ENCODE measurements at regions not wholly inside any gene's neighbourhood (a gene's known extent, or its start where the extent isn't known, plus 50 kb on each side); places are given as distances from the start of the nearest gene placed in this dataset.

- POLR2A ChIA-PET, result no interaction called here
- Mint-ChIP-seq H3K27me3 (ENCODE audit: insufficient read depth, unreplicated experiment) (no peaks in the 10 kb centered on the region), H3K4me1 (ENCODE audit: low read depth, unreplicated experiment) (no peaks in the 10 kb centered on the region), H3K4me3 (ENCODE audit: unreplicated experiment) (no peak overlapping the region), H3K27ac (ENCODE audit: unreplicated experiment) (no peak overlapping the region), H3K9me3 (ENCODE audit: unreplicated experiment) (no peaks in the 10 kb centered on the region), H3K36me3 (ENCODE audit: insufficient read depth, unreplicated experiment) (no peaks in the 10 kb centered on the region)
- intact Hi-C loops (cut with micrococcal nuclease; ENCODE audit: unreplicated experiment), result no loop called here
- DNase-seq, result no peak
- no peak overlapping the region for H3K4me3 ChIP-seq (ENCODE audit: low read depth, low read length)
- TF ChIP-seq, protein P1, sequence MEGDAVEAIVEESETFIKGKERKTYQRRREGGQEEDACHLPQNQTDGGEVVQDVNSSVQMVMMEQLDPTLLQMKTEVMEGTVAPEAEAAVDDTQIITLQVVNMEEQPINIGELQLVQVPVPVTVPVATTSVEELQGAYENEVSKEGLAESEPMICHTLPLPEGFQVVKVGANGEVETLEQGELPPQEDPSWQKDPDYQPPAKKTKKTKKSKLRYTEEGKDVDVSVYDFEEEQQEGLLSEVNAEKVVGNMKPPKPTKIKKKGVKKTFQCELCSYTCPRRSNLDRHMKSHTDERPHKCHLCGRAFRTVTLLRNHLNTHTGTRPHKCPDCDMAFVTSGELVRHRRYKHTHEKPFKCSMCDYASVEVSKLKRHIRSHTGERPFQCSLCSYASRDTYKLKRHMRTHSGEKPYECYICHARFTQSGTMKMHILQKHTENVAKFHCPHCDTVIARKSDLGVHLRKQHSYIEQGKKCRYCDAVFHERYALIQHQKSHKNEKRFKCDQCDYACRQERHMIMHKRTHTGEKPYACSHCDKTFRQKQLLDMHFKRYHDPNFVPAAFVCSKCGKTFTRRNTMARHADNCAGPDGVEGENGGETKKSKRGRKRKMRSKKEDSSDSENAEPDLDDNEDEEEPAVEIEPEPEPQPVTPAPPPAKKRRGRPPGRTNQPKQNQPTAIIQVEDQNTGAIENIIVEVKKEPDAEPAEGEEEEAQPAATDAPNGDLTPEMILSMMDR (IDR thresholded peaks at IDR 0.05; ENCODE audit: insufficient read depth in 1 of 2, low read depth in 1 of 2, low read length in 1 of 2, severe bottlenecking in 1 of 2, unreplicated experiment in 1 of 2), result no peak
- H3K27me3 ChIP-seq (replicated peaks; ENCODE audit: control insufficient read depth, insufficient read depth, low read length), result no peaks in the 10 kb centered on the region
- no TSS peak for BruUV-seq (replicated peaks)
- CTCF ChIA-PET, result no interaction called here
- no peaks in the 10 kb centered on the region for H3K4me1 ChIP-seq
- H3K9me3 ChIP-seq, result no peaks in the 10 kb centered on the region
- no peaks in the 10 kb centered on the region for H3K36me3 ChIP-seq (ENCODE audit: control insufficient read depth, insufficient read depth, low read length)
Observed at GRCh38 chr16:35197656-35198055, 1738.2 kb downstream of the TP53TG3F start.

DNA sequence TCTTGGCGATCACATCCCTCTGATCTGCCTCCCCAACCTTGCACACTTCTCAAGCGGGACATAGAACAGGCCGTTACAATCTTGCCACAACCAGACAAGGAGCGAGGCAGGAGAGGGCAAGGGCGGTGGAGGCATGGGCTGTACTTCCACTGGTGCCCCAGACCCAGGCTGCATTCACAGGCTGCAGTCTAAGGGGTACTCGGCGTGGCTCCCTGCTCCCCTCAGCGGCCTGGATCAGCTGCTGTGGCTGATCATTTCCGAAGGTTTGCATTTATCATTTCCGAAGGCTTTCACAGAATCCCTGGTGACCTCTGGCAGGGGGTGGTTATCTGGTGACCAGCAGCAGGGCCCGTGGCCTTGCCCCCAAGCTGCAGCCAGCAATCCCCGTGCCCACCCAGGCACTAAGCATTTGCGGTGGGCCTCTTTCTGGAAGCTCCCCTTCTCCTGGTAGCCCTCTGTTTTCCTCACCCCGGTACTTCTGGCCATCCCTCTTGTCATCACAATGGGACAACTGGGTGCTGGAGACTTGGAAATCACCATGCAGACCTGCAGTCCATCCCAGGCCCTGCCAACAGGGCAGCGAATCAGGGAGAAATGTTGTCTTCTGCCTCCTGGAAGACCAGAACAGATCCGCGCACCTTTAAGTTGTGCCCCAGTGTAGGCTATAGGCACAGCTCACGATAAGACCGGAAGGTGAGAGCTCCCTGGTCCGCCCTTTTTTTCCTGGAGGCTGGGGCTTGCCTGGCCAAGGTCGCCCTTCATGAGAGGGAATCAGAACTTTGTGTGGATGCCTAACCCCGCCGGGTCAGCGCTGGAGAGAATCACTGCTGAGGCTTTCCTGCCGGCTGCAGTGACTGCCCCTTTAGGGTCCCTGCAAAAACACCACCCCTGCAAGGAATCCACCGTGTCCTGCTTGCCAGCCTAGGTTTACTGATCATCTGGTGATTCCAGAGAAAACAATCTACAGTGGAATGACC lies 1739.1 kb downstream of the TP53TG3F start:
- TF ChIP-seq, protein P1 (IDR thresholded peaks at IDR 0.05; ENCODE audit: insufficient read depth in 1 of 2, low read depth in 1 of 2, low read length in 1 of 2, severe bottlenecking in 1 of 2, unreplicated experiment in 1 of 2), result no peak
- intact Hi-C loops (cut with micrococcal nuclease; ENCODE audit: unreplicated experiment), result no loop called here
- no peaks in the 10 kb centered on the region for H3K9me3 ChIP-seq
- H3K36me3 ChIP-seq (ENCODE audit: control insufficient read depth, insufficient read depth, low read length), result no peaks in the 10 kb centered on the region
- ChIA-PET POLR2A (no interaction called here), CTCF (no interaction called here)
- Mint-ChIP-seq H3K4me1 (ENCODE audit: low read depth, unreplicated experiment) (no peaks in the 10 kb centered on the region), H3K36me3 (ENCODE audit: insufficient read depth, unreplicated experiment) (no peaks in the 10 kb centered on the region), H3K27me3 (ENCODE audit: insufficient read depth, unreplicated experiment) (no peaks in the 10 kb centered on the region), H3K9me3 (ENCODE audit: unreplicated experiment) (no peaks in the 10 kb centered on the region), H3K4me3 (ENCODE audit: unreplicated experiment) (no peak overlapping the region), H3K27ac (ENCODE audit: unreplicated experiment) (no peak overlapping the region)
- H3K4me1 ChIP-seq, result no peaks in the 10 kb centered on the region
- H3K27me3 ChIP-seq (replicated peaks; ENCODE audit: control insufficient read depth, insufficient read depth, low read length), result no peaks in the 10 kb centered on the region
- no peak overlapping the region for H3K4me3 ChIP-seq (ENCODE audit: low read depth, low read length)
- DNase-seq, result no peak
- no TSS peak for BruUV-seq (replicated peaks)

DNA sequence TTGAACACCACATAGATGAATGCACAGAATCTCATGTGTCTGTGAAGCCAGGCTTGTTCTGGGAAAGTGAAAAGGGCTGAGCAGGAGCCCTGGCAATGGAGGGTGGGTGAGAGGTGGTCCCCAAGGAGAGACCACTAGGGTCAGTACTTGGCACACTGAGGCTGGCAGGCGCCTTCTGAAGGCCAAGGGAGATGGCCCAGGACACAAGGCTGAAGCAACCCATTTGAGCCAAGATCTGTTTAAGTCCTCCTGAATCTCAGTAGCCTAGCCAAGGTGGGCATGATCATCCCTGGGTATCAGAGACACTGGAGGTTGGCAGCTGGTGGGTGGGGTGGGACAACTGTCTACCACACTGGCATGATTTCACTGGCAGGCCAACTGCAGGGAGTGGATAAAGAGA lies 1741.2 kb downstream of the TP53TG3F start:
- ChIA-PET POLR2A (no interaction called here), CTCF (no interaction called here)
- Histone ChIP-seq H3K9me3 (no peaks in the 10 kb centered on the region), H3K4me1 (no peaks in the 10 kb centered on the region), H3K4me3 (ENCODE audit: low read depth, low read length) (no peak overlapping the region), H3K36me3 (ENCODE audit: control insufficient read depth, insufficient read depth, low read length) (no peaks in the 10 kb centered on the region), H3K27me3 (replicated peaks; ENCODE audit: control insufficient read depth, insufficient read depth, low read length) (no peaks in the 10 kb centered on the region)
- no peak for DNase-seq
- Mint-ChIP-seq H3K27me3 (ENCODE audit: insufficient read depth, unreplicated experiment) (no peaks in the 10 kb centered on the region), H3K4me3 (ENCODE audit: unreplicated experiment) (no peak overlapping the region), H3K27ac (ENCODE audit: unreplicated experiment) (no peak overlapping the region), H3K4me1 (ENCODE audit: low read depth, unreplicated experiment) (no peaks in the 10 kb centered on the region), H3K9me3 (ENCODE audit: unreplicated experiment) (peaks cover 5% of the 10 kb centered on the region), H3K36me3 (ENCODE audit: insufficient read depth, unreplicated experiment) (no peaks in the 10 kb centered on the region)
- no TSS peak for BruUV-seq (replicated peaks)
- intact Hi-C loops (cut with micrococcal nuclease; ENCODE audit: unreplicated experiment), result no loop called here
- TF ChIP-seq, protein P1 (IDR thresholded peaks at IDR 0.05; ENCODE audit: insufficient read depth in 1 of 2, low read depth in 1 of 2, low read length in 1 of 2, severe bottlenecking in 1 of 2, unreplicated experiment in 1 of 2), result no peak
